GM21447 (cell line): ENCODE measurements at regions not wholly inside any gene's neighbourhood (a gene's known extent, or its start where the extent isn't known, plus 50 kb on each side); places are given as distances from the start of the nearest gene placed in this dataset.
"Not testable (repeated sequence)": the region's sequence is repeated elsewhere in the genome, so short reads cannot be mapped to it uniquely, and the experiment has no call there.

Experiments
- ATAC-seq: cut with Tn5 transposase; IDR thresholded peaks from one replicate; pipeline ENCODE4 v1.9.1; 2021; ENCODE audit not compliant: unreplicated experiment

- no peak for ATAC-seq
Observed at GRCh38 chr5:154593071-154593470, 115.0 kb upstream of the HAND1 start.

DNA sequence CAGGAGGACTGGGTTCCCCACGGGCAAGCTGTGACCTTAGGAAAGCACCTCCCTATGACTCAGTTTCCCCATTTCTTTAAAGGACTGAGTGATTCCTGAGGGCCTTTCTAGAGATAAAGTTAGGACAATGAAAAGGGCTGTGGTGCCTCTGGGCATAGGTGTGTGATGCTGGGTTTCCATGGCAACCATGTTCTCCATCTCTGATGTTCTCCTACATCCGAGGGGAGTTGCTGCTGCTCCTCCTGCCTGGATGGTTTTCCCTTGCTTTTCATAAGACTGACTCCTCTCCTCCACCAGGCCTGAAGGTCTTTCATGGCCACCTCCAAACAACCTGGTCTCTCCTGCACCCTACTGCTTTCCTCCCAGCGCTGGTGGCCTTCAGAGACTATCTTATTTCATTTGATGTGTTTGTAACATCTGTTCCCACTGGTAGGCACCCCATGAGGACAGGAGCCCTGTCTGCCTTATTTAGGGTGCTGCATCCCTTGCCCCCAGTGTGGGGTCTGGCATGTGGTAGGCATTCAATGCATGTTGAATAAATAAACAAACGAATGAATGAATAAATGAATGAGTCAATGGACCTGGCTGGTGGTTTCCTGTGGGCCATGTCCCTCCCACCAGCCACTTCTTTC lies 112.2 kb upstream of the HAND1 start:
- ATAC-seq: no peak

GRCh38 chr5:154589511-154589910 lies 111.5 kb upstream of the HAND1 start:
- ATAC-seq: no peak

- not testable (repeated sequence) for ATAC-seq
Observed at GRCh38 chr5:154588833-154589425, 110.9 kb upstream of the HAND1 start.

GRCh38 chr5:154588091-154588774 lies 110.2 kb upstream of the HAND1 start:
- ATAC-seq: no peak

GRCh38 chr5:154587123-154588026 lies 109.3 kb upstream of the HAND1 start:
- no peak for ATAC-seq

DNA sequence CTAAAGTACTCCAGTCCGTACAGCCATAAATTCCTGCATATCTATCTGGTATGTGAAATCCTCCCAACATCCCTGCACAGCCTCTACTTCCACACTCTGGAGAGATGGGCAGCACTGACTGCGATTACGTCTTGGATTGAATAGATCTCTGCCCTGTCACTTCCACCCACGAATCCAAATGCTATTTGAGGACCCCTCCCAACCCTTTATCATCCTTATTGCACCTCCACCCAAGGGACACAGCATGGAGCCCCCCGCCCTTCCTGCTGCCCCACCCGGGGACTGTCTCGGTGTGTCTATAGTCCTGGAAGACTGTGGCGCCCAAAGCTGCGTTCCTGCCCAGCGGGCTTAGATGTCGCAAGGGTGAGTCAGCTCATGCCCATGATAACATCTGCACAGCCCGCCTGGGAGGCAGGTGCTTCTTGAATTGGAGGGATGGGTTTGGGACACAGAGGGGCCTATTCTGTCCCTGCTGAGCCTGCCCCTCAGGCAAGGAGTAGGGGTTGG lies 105.7 kb upstream of the HAND1 start:
- ATAC-seq: no peak

GRCh38 chr5:154580422-154580821 lies 102.4 kb upstream of the HAND1 start:
- no peak for ATAC-seq

DNA sequence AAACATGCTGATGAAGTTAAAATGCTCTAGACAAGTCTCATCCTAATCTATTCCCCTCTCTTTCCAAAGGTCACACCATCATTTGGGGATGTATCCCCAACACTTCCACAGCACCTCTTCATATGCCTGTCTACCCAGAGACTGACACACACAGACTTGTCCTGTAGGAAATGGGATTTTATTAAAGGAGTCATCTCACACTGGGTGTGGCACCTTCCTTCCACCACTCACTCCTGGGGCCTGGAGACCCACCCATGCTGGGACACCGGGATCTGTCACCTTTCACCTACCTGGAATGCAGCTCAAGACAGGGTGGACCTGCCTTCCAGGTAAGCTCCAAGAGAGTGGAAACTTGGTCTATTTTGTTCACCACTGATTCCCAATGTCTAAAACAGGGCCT lies 99.4 kb upstream of the HAND1 start:
- no peak for ATAC-seq

GRCh38 chr5:154576429-154576806 lies 98.4 kb upstream of the HAND1 start:
- no peak for ATAC-seq

DNA sequence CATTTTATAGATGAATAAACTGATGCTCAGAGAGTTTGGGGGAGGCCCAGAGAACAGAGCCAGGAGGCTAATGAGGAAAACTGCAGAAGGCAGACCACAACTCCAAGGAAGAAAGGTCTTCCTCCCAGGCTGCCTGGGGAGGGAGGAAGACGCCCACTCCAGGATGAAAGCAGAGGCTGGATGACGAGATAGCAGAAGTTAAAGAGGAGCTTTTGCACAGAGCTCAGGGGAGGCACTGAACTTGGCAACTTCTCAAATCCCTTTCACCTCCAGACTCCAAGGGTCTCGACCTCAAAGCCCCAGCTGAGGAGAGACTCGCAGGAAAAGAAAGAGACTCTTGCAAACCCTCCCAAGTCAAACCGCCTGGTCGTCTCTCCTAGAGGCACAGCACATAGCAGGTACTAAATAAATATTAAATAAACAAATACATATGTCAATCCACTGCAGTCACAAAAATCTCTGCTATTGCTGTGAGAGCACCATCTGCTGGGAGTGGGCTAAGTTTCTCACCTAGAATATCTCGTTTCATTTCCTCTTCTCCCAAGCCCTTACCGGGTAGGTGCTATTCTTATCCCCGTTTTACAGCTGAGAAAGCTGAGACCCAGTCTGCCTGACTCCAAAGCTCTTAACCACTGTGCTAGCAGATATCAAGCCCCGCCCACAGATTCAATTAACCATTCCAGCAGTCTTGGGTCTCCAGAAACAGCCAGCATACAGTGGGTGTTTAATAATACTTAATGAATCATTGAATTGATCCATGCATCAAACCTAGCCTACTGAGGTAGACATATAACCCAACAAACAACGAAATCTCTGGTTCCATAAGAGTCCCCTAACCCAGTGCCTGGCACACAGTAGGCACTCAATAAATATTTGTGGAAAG lies 97.8 kb upstream of the HAND1 start:
- peak; percentile 98 for ATAC-seq

DNA sequence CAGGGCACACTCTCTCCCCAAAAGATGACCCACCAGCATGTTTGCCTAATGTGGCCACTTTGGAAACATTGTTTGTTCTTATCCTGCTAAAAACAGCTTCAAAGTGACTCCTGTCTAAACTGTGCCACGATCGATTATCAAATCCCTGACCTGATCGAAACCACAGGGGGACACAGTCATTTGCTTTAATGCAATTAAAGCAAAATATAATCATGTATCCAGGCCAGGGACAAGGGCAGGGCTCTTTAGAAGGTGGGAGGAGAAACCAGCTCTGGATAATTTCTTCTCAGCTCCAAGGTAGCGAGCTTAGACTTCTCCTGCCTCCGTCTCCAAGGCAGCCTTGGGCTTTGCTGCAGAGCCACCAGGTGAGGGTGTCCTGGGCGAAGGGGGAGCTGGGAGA lies 95.0 kb upstream of the HAND1 start:
- no peak for ATAC-seq

- ATAC-seq: no peak
Observed at GRCh38 chr5:154571325-154572035, 93.5 kb upstream of the HAND1 start.

- ATAC-seq: no peak
Observed at GRCh38 chr5:154570572-154571324, 92.7 kb upstream of the HAND1 start.

DNA sequence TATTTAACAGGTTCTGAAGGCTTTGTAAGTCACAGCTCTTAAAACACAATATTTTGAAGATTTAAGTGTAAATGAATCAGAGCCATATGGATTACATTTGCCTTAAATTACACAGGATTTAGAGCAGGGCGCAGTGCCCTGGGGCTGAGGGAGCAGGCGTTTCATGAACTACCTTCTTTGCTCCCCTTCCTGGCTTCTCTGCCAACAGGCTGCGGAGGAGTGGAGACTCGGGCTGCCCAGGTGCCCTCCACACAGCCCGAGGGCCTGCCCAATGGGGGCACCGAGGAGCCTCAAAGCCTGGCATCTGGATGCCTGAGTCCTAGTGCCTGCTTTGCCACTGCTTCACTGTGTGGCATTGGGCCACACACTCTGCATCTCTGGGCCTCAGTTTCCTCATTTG lies 90.6 kb upstream of the HAND1 start:
- ATAC-seq: no peak

GRCh38 chr5:154567155-154567554 lies 89.1 kb upstream of the HAND1 start:
- no peak for ATAC-seq

GRCh38 chr5:154566146-154566680 lies 88.2 kb upstream of the HAND1 start:
- ATAC-seq: no peak

GRCh38 chr5:154565123-154565522 lies 87.1 kb upstream of the HAND1 start:
- ATAC-seq: no peak
